ENCODE measurements at regions not wholly inside any gene's neighbourhood (a gene's known extent, or its start where the extent isn't known, plus 50 kb on each side); places are given as distances from the start of the nearest gene placed in this dataset.

GRCh38 chr14:101247842-101248725 is 313.2 kb upstream of the DIO3 start:
- Histone ChIP-seq H3K9me3 (ENCODE audit: control insufficient read depth in 1 of 2, insufficient read depth in 1 of 2, low read length in 2 of 2) (peaks cover 5 to 32% of the 10 kb centered on the region in 2 experiments), H3K4me1 (ENCODE audit: insufficient read depth, low read length) (no peaks in the 10 kb centered on the region), H3K4me3 (ENCODE audit: low read length) (no peak overlapping the region), H3K27ac (ENCODE audit: low read depth in 1 of 2, low read length in 2 of 2) (no peak overlapping the region), H3K36me3 (ENCODE audit: insufficient read depth, low read length) (no peaks in the 10 kb centered on the region), H3K27me3 (ENCODE audit: control insufficient read depth in 1 of 2, insufficient read depth in 2 of 2, low read length in 2 of 2) (peaks cover 8 to 9% of the 10 kb centered on the region in 2 experiments)
- peaks cover 47% of the 10 kb centered on the region for H3K27me3 Mint-ChIP-seq
- no peak for ATAC-seq (ENCODE audit: poor library complexity)
- no peaks in the 10 kb centered on the region for H3K4me1 Mint-ChIP-seq (ENCODE audit: low read depth)
- ChIA-PET POLR2A (no interaction called here), CTCF (no interaction called here)
- no peak overlapping the region for H3K27ac Mint-ChIP-seq
- H3K9me3 Mint-ChIP-seq: no peaks in the 10 kb centered on the region
- TF ChIP-seq CTCF (IDR thresholded peaks at IDR 0.05): no peak
- H3K4me3 Mint-ChIP-seq: no peak overlapping the region
- no peaks in the 10 kb centered on the region for H3K36me3 Mint-ChIP-seq (ENCODE audit: low read depth)
- DNase-seq: peak in 1 of 14 experiments; percentile 2
- intact Hi-C loops (cut with DNase I, micrococcal nuclease): no loop called here

- TF ChIP-seq CTCF (IDR thresholded peaks at IDR 0.05): no peak
- Histone ChIP-seq H3K4me1 (ENCODE audit: insufficient read depth, low read length) (no peaks in the 10 kb centered on the region), H3K9me3 (ENCODE audit: control insufficient read depth in 1 of 2, insufficient read depth in 1 of 2, low read length in 2 of 2) (peaks cover 1 to 34% of the 10 kb centered on the region in 2 experiments), H3K4me3 (ENCODE audit: low read length) (no peak overlapping the region), H3K27ac (ENCODE audit: low read depth in 1 of 2, low read length in 2 of 2) (no peak overlapping the region), H3K36me3 (ENCODE audit: insufficient read depth, low read length) (no peaks in the 10 kb centered on the region), H3K27me3 (ENCODE audit: control insufficient read depth in 1 of 2, insufficient read depth in 2 of 2, low read length in 2 of 2) (peaks cover 8 to 9% of the 10 kb centered on the region in 2 experiments)
- Mint-ChIP-seq H3K4me1 (ENCODE audit: low read depth) (no peaks in the 10 kb centered on the region), H3K36me3 (ENCODE audit: low read depth) (no peaks in the 10 kb centered on the region), H3K9me3 (no peaks in the 10 kb centered on the region), H3K27ac (no peak overlapping the region), H3K4me3 (no peak overlapping the region), H3K27me3 (peaks cover 44% of the 10 kb centered on the region)
- ATAC-seq (ENCODE audit: poor library complexity): no peak
- intact Hi-C loops (cut with DNase I, micrococcal nuclease): no loop called here
- ChIA-PET CTCF (no interaction called here), POLR2A (no interaction called here)
- DNase-seq: no peak
These were observed 312.2 kb upstream of the DIO3 start for GRCh38 chr14:101248840-101249675.

GRCh38 chr14:101249676-101250036 is 311.6 kb upstream of the DIO3 start:
- peaks cover 45% of the 10 kb centered on the region for H3K27me3 Mint-ChIP-seq
- peaks cover 8 to 9% of the 10 kb centered on the region in 2 experiments for H3K27me3 ChIP-seq (ENCODE audit: control insufficient read depth in 1 of 2, insufficient read depth in 2 of 2, low read length in 2 of 2)
- peaks cover 0 to 34% of the 10 kb centered on the region in 2 experiments for H3K9me3 ChIP-seq (ENCODE audit: control insufficient read depth in 1 of 2, insufficient read depth in 1 of 2, low read length in 2 of 2)
- no peaks in the 10 kb centered on the region for H3K9me3 Mint-ChIP-seq
- ATAC-seq (ENCODE audit: poor library complexity) (no peak), DNase-seq (no peak)
- H3K36me3 ChIP-seq (ENCODE audit: insufficient read depth, low read length): no peaks in the 10 kb centered on the region
- TF ChIP-seq CTCF (IDR thresholded peaks at IDR 0.05): no peak
- ChIA-PET CTCF (no interaction called here), POLR2A (no interaction called here)
- no peak overlapping the region for H3K27ac Mint-ChIP-seq
- no peaks in the 10 kb centered on the region for H3K4me1 ChIP-seq (ENCODE audit: insufficient read depth, low read length)
- H3K27ac ChIP-seq (ENCODE audit: low read depth in 1 of 2, low read length in 2 of 2): no peak overlapping the region
- no peaks in the 10 kb centered on the region for H3K4me1 Mint-ChIP-seq (ENCODE audit: low read depth)
- intact Hi-C loops (cut with DNase I, micrococcal nuclease): no loop called here
- H3K4me3 Mint-ChIP-seq: no peak overlapping the region
- H3K36me3 Mint-ChIP-seq (ENCODE audit: low read depth): no peaks in the 10 kb centered on the region
- no peak overlapping the region for H3K4me3 ChIP-seq (ENCODE audit: low read length)

All from CD4-positive, alpha-beta T cell (primary cell).